Endothelial cell (in vitro differentiated cells): ENCODE measurements at regions not wholly inside any gene's neighbourhood (a gene's known extent, or its start where the extent isn't known, plus 50 kb on each side); places are given as distances from the start of the nearest gene placed in this dataset.

Experiments
- DNase-seq: peaks from one replicate; pipeline ENCODE4 v3.0.0; 2021; ENCODE audit warnings: low spot score
- H3K27ac Mint-ChIP-seq: one replicate; pipeline ENCODE4 v1.8.0; 2021; ENCODE audit warnings: mixed read lengths, inconsistent platforms; ENCODE audit not compliant: unreplicated experiment
- H3K27me3 Mint-ChIP-seq: one replicate; pipeline ENCODE4 v1.8.0; 2021; ENCODE audit warnings: mild to moderate bottlenecking, moderate library complexity, mixed read lengths, inconsistent platforms; ENCODE audit not compliant: unreplicated experiment
- H3K36me3 Mint-ChIP-seq: one replicate; pipeline ENCODE4 v1.8.0; 2021; ENCODE audit warnings: mild to moderate bottlenecking, low read depth, mixed read lengths, inconsistent platforms; ENCODE audit not compliant: unreplicated experiment
- H3K4me1 Mint-ChIP-seq: one replicate; pipeline ENCODE4 v1.8.0; 2021; ENCODE audit warnings: mild to moderate bottlenecking, mixed read lengths, inconsistent platforms; ENCODE audit not compliant: unreplicated experiment
- H3K4me3 Mint-ChIP-seq: one replicate; pipeline ENCODE4 v1.8.0; 2021; ENCODE audit warnings: mild to moderate bottlenecking, mixed read lengths, inconsistent platforms; ENCODE audit not compliant: unreplicated experiment
- H3K9me3 Mint-ChIP-seq: one replicate; pipeline ENCODE4 v1.8.0; 2021; ENCODE audit warnings: mixed read lengths, inconsistent platforms; ENCODE audit not compliant: unreplicated experiment
- TF ChIP-seq, protein P1 (sequence below): fragments of 200-600 bp; sonication (generic); IDR thresholded peaks from one replicate; pipeline ENCODE4 v1.5.0; 2021; ENCODE audit warnings: antibody characterized with exemption; ENCODE audit not compliant: unreplicated experiment

DNA sequence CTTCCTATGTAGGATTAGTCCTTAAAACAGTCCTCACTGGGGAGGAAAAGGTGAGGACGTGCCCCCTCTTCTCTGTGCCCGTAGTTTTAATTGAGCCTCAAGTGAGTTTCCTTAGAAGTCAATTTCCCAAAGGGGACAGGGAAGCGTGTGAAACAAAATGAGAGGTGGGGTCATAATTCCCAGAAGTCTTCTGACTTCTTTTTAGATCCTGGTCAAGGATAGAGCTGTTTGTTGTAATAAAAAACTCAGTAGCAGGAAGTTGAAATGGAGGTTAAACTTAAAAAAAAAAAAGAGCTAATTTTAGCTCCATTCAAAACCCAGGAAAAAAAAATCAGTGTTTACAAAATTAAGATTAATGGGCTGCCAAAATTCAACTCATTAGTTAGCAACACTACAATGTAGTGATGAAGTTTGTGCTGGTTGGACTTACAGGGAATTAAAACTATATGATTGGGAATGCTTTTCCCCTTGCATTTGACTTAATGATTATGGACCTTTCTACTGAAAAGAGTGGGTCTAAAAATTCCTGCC, 158.3 kb upstream of the MEF2C start:
- Mint-ChIP-seq H3K36me3 (no peaks in the 10 kb centered on the region), H3K4me3 (no peak overlapping the region), H3K27me3 (no peaks in the 10 kb centered on the region), H3K27ac (no peak overlapping the region), H3K4me1 (peaks cover 41% of the 10 kb centered on the region), H3K9me3 (no peaks in the 10 kb centered on the region)
- DNase-seq = no peak
- TF ChIP-seq, protein P1, sequence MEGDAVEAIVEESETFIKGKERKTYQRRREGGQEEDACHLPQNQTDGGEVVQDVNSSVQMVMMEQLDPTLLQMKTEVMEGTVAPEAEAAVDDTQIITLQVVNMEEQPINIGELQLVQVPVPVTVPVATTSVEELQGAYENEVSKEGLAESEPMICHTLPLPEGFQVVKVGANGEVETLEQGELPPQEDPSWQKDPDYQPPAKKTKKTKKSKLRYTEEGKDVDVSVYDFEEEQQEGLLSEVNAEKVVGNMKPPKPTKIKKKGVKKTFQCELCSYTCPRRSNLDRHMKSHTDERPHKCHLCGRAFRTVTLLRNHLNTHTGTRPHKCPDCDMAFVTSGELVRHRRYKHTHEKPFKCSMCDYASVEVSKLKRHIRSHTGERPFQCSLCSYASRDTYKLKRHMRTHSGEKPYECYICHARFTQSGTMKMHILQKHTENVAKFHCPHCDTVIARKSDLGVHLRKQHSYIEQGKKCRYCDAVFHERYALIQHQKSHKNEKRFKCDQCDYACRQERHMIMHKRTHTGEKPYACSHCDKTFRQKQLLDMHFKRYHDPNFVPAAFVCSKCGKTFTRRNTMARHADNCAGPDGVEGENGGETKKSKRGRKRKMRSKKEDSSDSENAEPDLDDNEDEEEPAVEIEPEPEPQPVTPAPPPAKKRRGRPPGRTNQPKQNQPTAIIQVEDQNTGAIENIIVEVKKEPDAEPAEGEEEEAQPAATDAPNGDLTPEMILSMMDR = no peak

DNA sequence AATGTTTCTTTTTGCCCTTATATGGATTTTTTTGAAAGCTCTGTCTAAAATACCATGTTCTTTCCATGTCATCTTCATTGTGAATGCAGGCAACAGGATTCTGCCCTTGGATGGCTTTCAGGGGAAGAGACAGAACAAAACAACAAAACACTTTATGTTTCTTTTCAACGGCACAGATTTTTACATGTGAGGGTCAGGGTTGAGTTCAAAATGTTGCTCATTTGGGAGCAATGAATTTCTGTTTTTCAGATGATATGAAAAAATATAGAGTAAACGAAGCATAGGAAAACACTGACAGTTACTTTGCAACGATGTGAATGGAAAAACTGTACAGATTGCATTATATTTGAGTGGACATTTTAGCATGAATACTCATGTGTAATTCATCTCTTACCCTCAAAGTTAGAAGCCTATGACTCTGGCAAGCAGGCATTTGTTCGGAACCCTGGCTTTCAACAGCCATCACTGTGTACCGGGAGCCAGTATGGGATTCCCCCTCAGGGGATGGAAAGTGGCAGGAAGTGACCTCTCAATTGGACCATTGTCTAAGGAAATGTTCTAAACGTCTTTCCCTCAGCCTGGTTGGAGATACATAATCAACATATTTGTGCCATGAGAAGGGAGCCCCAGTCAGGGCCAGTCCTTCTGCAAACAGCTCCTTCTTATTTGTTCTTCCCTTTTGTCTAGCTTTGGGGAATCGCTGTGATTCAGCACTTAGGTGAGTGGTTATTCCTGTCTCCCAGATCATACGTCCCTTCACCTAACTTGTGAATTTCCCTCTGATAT, 153.9 kb upstream of the MEF2C start:
- no peak for DNase-seq
- Mint-ChIP-seq H3K4me3 (no peak overlapping the region), H3K27me3 (no peaks in the 10 kb centered on the region), H3K27ac (peak overlapping the region; percentile 1), H3K36me3 (no peaks in the 10 kb centered on the region), H3K9me3 (no peaks in the 10 kb centered on the region), H3K4me1 (peaks cover 13% of the 10 kb centered on the region)
- TF ChIP-seq, protein P1 = no peak

GRCh38 chr5:89036166-89036565, 153.2 kb upstream of the MEF2C start:
- no peak for DNase-seq
- no peaks in the 10 kb centered on the region for H3K27me3 Mint-ChIP-seq
- H3K4me3 Mint-ChIP-seq = no peak overlapping the region
- H3K4me1 Mint-ChIP-seq = peaks cover 8% of the 10 kb centered on the region
- no peaks in the 10 kb centered on the region for H3K9me3 Mint-ChIP-seq
- H3K27ac Mint-ChIP-seq = no peak overlapping the region
- TF ChIP-seq, protein P1 = no peak
- H3K36me3 Mint-ChIP-seq = no peaks in the 10 kb centered on the region

- no peak for DNase-seq
- peaks cover 6% of the 10 kb centered on the region for H3K4me1 Mint-ChIP-seq
- H3K9me3 Mint-ChIP-seq = no peaks in the 10 kb centered on the region
- H3K27ac Mint-ChIP-seq = no peak overlapping the region
- TF ChIP-seq, protein P1 = no peak
- no peaks in the 10 kb centered on the region for H3K27me3 Mint-ChIP-seq
- no peaks in the 10 kb centered on the region for H3K36me3 Mint-ChIP-seq
- no peak overlapping the region for H3K4me3 Mint-ChIP-seq
Measured at GRCh38 chr5:89034588-89034987, 151.6 kb upstream of the MEF2C start.

DNA sequence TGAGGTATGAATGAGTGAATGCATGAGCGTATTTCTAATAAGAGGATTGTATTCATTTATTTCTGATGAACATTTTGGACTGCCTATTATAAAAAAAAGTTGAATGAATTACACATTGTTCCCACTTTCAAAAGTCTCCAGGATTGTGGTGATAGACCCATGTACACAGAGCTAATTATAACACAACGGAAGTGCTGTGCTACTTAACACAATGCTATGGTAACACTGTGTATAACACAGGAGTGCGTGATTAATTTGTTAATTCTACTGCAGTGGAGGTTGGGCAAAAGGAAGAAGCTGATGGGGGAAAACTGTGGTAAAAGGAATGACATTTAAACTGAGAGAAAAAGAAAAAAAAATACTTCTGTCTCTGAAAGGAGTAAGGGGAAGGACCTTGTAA, 147.8 kb upstream of the MEF2C start:
- Mint-ChIP-seq H3K27ac (no peak overlapping the region), H3K27me3 (no peaks in the 10 kb centered on the region), H3K4me3 (no peak overlapping the region), H3K9me3 (peaks cover 4% of the 10 kb centered on the region), H3K36me3 (peaks cover 3% of the 10 kb centered on the region), H3K4me1 (no peaks in the 10 kb centered on the region)
- no peak for DNase-seq
- TF ChIP-seq, protein P1 = no peak
